CD14-positive monocyte (primary cell): ENCODE measurements at regions not wholly inside any gene's neighbourhood (a gene's known extent, or its start where the extent isn't known, plus 50 kb on each side); places are given as distances from the start of the nearest gene placed in this dataset.
A peak's percentile ranks its signal among the peaks of the same experiment; 100 is the strongest.

Experiments
- DNase-seq, 3 donors: peaks; one replicate each; pipeline ENCODE4 v3.0.0-alpha.2; 2011 to 2022
- H2AFZ ChIP-seq: 2 replicates; pipeline ENCODE4 v1.6.0; 2012; ENCODE audit warnings: mild to moderate bottlenecking, low read depth, low read length, inconsistent platforms; ENCODE audit not compliant: insufficient read depth, poor library complexity, severe bottlenecking
- H3K27ac ChIP-seq, 2 donors: 1 replicate in 1 of 2; 2 replicates in 1 of 2; pipeline ENCODE4 v1.5.1; 2012 to 2013; ENCODE audit warnings: low read length in 2 of 2, control low read depth in 1 of 2, inconsistent platforms in 1 of 2, low read depth in 1 of 2, mild to moderate bottlenecking in 1 of 2
- H3K27me3 ChIP-seq, 2 donors: one replicate each; pipeline versions ENCODE4 v1.6.0 to v1.6.1; 2011 to 2013; ENCODE audit warnings: low read length in 2 of 2; ENCODE audit not compliant: control insufficient read depth in 2 of 2, insufficient read depth in 2 of 2
- H3K36me3 ChIP-seq, 2 donors: replicated peaks in 1 of 2; 1 replicate in 1 of 2; 2 replicates in 1 of 2; pipeline versions ENCODE4 v1.5.1 to v1.6.1; 2012 to 2013; ENCODE audit warnings: low read length in 2 of 2, control low read depth in 1 of 2, inconsistent platforms in 1 of 2, mild to moderate bottlenecking in 1 of 2; ENCODE audit not compliant: insufficient read depth in 2 of 2, control insufficient read depth in 1 of 2
- H3K4me1 ChIP-seq, 2 donors: 1 replicate in 1 of 2; 2 replicates in 1 of 2; pipeline versions ENCODE4 v1.5.1 to v1.6.1; 2012 to 2013; ENCODE audit warnings: low read length in 2 of 2, control low read depth in 1 of 2, inconsistent platforms in 1 of 2, mild to moderate bottlenecking in 1 of 2, moderate library complexity in 1 of 2; ENCODE audit not compliant: insufficient read depth in 2 of 2, control insufficient read depth in 1 of 2
- H3K4me2 ChIP-seq: replicated peaks from 2 replicates; pipeline ENCODE3; 2012; ENCODE audit warnings: low read length, moderate library complexity, mild to moderate bottlenecking; ENCODE audit not compliant: poor library complexity, severe bottlenecking; ENCODE audit errors: extremely low read depth
- H3K4me3 ChIP-seq, 3 experiments: fragments of 200-600 bp in 1 of 3; sonication (generic) in 1 of 3; replicated peaks in 1 of 3; 1 replicate in 2 of 3; 2 replicates in 1 of 3; pipeline ENCODE4 v1.5.1; 2011 to 2013; ENCODE audit warnings: low read length in 3 of 3, mild to moderate bottlenecking in 3 of 3, control low read depth in 2 of 3, low read depth in 2 of 3, inconsistent platforms in 1 of 3, moderate library complexity in 1 of 3
- H3K79me2 ChIP-seq: 2 replicates; pipeline ENCODE4 v1.6.0; 2012; ENCODE audit warnings: mild to moderate bottlenecking, control low read depth, inconsistent platforms, low read length, moderate library complexity; ENCODE audit not compliant: insufficient read depth
- H3K9ac ChIP-seq: 2 replicates; pipeline ENCODE4 v1.6.0; 2017; ENCODE audit warnings: low read length, mild to moderate bottlenecking; ENCODE audit not compliant: insufficient read depth, poor library complexity, severe bottlenecking
- H3K9me3 ChIP-seq, 2 donors: replicated peaks in 1 of 2; 1 replicate in 1 of 2; 2 replicates in 1 of 2; pipeline versions ENCODE4 v1.5.1 to v1.6.1; 2012 to 2013; ENCODE audit warnings: low read length in 2 of 2, control low read depth in 1 of 2; ENCODE audit not compliant: control insufficient read depth in 1 of 2, insufficient read depth in 1 of 2
- H4K20me1 ChIP-seq: 2 replicates; pipeline ENCODE4 v1.6.0; 2012; ENCODE audit warnings: mild to moderate bottlenecking, low read length, control low read depth, moderate library complexity; ENCODE audit not compliant: insufficient read depth
- H3K27ac Mint-ChIP-seq, 7 donors: one replicate each; pipeline ENCODE4 v1.8.0; 2020; ENCODE audit warnings: mild to moderate bottlenecking in 7 of 7, mixed read lengths in 7 of 7, moderate library complexity in 6 of 7, inconsistent platforms in 2 of 7
- H3K27me3 Mint-ChIP-seq, 3 donors: one replicate each; pipeline ENCODE4 v1.8.0; 2021 to 2022; ENCODE audit warnings: low read depth in 3 of 3, mild to moderate bottlenecking in 3 of 3, mixed read lengths in 3 of 3, moderate library complexity in 3 of 3, inconsistent platforms in 1 of 3
- H3K36me3 Mint-ChIP-seq, 2 donors: one replicate each; pipeline ENCODE4 v1.8.0; 2020; ENCODE audit warnings: mixed read lengths in 2 of 2, inconsistent platforms in 1 of 2, mild to moderate bottlenecking in 1 of 2
- H3K4me1 Mint-ChIP-seq: one replicate; pipeline ENCODE4 v1.8.0; 2020; ENCODE audit warnings: mild to moderate bottlenecking, mixed read lengths
- H3K4me3 Mint-ChIP-seq, 2 donors: one replicate each; pipeline ENCODE4 v1.8.0; 2020; ENCODE audit warnings: mild to moderate bottlenecking in 2 of 2, mixed read lengths in 2 of 2, moderate library complexity in 1 of 2
- H3K9me3 Mint-ChIP-seq, 7 donors: one replicate each; pipeline ENCODE4 v1.8.0; 2020 to 2022; ENCODE audit warnings: mixed read lengths in 7 of 7, mild to moderate bottlenecking in 6 of 7, moderate library complexity in 6 of 7, inconsistent platforms in 2 of 7
- WGBS: methylation state at CpG from one replicate; pipeline ENCODE4 v1.1.5; 2013; ENCODE audit warnings: missing lambda C conversion rate; ENCODE audit not compliant: insufficient coverage; 5-methylcytosine and 5-hydroxymethylcytosine counted together
- intact Hi-C, 2 donors: fragments of 100-400 bp; cut with micrococcal nuclease; formaldehyde crosslinking; loops; one replicate each; pipeline versions ENCODE4 v1.15.0 to v1.15.1; 2023
- TF ChIP-seq, protein P1 (sequence below): fragments of 200-600 bp; IDR thresholded peaks from one replicate; pipeline ENCODE4 v1.8.0; 2022; ENCODE audit warnings: antibody characterized with exemption, mild to moderate bottlenecking

DNA sequence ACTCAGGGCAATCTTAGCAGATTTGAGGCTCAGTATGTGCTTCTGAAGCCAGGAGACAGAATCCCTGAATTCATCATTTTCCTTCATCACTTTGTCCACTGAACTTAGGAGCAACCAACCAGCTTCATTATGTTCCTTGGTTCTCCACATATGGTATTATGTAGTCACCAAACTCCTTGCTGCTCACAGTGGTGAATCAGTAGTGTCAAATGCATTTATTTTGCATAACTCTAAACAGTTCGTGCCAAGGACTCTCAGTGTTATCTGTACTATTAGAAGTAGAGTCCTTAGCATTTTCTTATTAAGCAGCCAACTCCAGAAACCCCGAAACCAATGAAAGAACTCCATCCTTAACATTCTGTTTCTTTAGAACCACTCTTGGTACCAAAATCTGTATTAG lies 466.9 kb upstream of the RGS6 start:
- Histone ChIP-seq H3K9ac (no peak overlapping the region), H4K20me1 (peaks cover 47% of the 10 kb centered on the region), H3K4me2 (no peak overlapping the region), H3K27ac (no peak overlapping the region), H3K4me3 (no peak overlapping the region), H2AFZ (no peak overlapping the region), H3K79me2 (no peaks in the 10 kb centered on the region), H3K9me3 (peaks cover 0 to 6% of the 10 kb centered on the region in 2 donors), H3K36me3 (peaks cover 0 to 17% of the 10 kb centered on the region in 2 donors), H3K27me3 (no peaks in the 10 kb centered on the region), H3K4me1 (no peaks in the 10 kb centered on the region)
- no peak overlapping the region for H3K4me3 Mint-ChIP-seq
- intact Hi-C loops: no loop called here
- no peaks in the 10 kb centered on the region for H3K27me3 Mint-ChIP-seq
- peaks cover 4% of the 10 kb centered on the region for H3K4me1 Mint-ChIP-seq
- peak overlapping the region in 1 of 7 donors; percentile 30 for H3K27ac Mint-ChIP-seq
- no peak for DNase-seq
- WGBS: no CpG with 5 or more reads among the region's 2 CpGs
- peaks cover 28 to 38% of the 10 kb centered on the region in 2 donors for H3K36me3 Mint-ChIP-seq
- TF ChIP-seq, protein P1, sequence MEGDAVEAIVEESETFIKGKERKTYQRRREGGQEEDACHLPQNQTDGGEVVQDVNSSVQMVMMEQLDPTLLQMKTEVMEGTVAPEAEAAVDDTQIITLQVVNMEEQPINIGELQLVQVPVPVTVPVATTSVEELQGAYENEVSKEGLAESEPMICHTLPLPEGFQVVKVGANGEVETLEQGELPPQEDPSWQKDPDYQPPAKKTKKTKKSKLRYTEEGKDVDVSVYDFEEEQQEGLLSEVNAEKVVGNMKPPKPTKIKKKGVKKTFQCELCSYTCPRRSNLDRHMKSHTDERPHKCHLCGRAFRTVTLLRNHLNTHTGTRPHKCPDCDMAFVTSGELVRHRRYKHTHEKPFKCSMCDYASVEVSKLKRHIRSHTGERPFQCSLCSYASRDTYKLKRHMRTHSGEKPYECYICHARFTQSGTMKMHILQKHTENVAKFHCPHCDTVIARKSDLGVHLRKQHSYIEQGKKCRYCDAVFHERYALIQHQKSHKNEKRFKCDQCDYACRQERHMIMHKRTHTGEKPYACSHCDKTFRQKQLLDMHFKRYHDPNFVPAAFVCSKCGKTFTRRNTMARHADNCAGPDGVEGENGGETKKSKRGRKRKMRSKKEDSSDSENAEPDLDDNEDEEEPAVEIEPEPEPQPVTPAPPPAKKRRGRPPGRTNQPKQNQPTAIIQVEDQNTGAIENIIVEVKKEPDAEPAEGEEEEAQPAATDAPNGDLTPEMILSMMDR: no peak
- H3K9me3 Mint-ChIP-seq: peaks cover 3 to 18% (median 14%) of the 10 kb centered on the region in 7 donors

DNA sequence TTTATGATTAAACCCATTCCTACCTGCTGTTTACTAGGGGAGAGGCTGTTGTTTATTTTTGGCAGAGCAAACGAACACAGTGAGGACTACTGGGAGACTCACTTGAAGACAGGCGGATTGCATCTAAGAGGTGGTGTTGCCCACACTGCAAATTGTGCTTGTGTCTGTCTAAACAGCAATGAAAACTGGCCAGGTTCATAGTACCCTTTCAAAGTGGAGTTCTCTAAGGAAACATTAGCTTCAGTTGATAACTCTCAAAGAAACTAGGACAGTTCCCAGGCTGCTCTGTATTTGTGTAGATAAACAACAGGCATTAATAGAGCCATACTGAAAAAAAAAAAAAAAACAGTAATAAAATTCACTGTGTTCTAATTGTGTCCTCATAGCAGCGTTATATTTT lies 466.0 kb upstream of the RGS6 start:
- peaks cover 1% of the 10 kb centered on the region for H3K79me2 ChIP-seq
- no peak overlapping the region for H3K4me3 Mint-ChIP-seq

More for the DNA sequence above, 466.0 kb upstream of the RGS6 start:
- Histone ChIP-seq H3K4me2 (no peak overlapping the region), H3K9ac (no peak overlapping the region), H3K4me3 (no peak overlapping the region), H4K20me1 (peaks cover 48% of the 10 kb centered on the region), H3K9me3 (peaks cover 0 to 6% of the 10 kb centered on the region in 2 donors), H3K27ac (no peak overlapping the region), H3K36me3 (peaks cover 0 to 11% of the 10 kb centered on the region in 2 donors), H3K27me3 (no peaks in the 10 kb centered on the region), H3K4me1 (no peaks in the 10 kb centered on the region), H2AFZ (no peak overlapping the region)
- Mint-ChIP-seq H3K9me3 (peaks cover 3 to 16% (median 14%) of the 10 kb centered on the region in 7 donors), H3K36me3 (peaks cover 20 to 31% of the 10 kb centered on the region in 2 donors), H3K4me1 (peaks cover 4% of the 10 kb centered on the region), H3K27ac (no peak overlapping the region), H3K27me3 (no peaks in the 10 kb centered on the region)
- intact Hi-C loops: no loop called here
- no peak for DNase-seq
- TF ChIP-seq, protein P1: no peak
- WGBS: 90% methylated on average over 2 of the region's 3 CpGs
